COLO668 (cell line): ENCODE measurements at regions not wholly inside any gene's neighbourhood (a gene's known extent, or its start where the extent isn't known, plus 50 kb on each side); places are given as distances from the start of the nearest gene placed in this dataset.

Experiments
- DNase-seq: peaks from one replicate; lab custom pipeline; 2025; ENCODE audit not compliant: unreplicated experiment; lab: John Stamatoyannopoulos, UW

GRCh38 chr9:78595200-78595945 lies 298.4 kb downstream of the PSAT1 start:
- no peak for DNase-seq

GRCh38 chr9:78596346-78596745 lies 299.4 kb downstream of the PSAT1 start:
- no peak for DNase-seq

DNA sequence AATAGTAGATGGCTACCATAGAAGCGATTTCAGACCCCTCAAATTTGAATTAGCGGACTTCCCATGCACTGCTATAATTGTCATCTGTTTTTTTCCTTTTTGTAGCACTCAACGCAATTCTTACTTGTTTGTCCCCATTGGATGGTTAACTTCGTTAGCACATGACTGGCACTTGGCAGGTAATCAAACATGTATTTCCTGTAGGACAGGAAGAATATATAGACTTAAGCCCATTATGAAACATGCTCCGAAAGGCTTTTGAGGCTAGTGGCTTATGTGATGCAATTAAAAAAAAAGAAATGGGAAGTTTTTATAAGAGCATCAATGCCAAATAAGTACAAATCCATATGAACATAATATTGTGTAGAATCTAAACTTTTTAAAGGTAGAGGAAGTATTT lies 301.2 kb downstream of the PSAT1 start:
- no peak for DNase-seq

- no peak for DNase-seq
Observed at GRCh38 chr9:78599926-78600325, 303.0 kb downstream of the PSAT1 start.

GRCh38 chr9:78601957-78602565 lies 305.1 kb downstream of the PSAT1 start:
- peak; percentile 48 for DNase-seq

DNA sequence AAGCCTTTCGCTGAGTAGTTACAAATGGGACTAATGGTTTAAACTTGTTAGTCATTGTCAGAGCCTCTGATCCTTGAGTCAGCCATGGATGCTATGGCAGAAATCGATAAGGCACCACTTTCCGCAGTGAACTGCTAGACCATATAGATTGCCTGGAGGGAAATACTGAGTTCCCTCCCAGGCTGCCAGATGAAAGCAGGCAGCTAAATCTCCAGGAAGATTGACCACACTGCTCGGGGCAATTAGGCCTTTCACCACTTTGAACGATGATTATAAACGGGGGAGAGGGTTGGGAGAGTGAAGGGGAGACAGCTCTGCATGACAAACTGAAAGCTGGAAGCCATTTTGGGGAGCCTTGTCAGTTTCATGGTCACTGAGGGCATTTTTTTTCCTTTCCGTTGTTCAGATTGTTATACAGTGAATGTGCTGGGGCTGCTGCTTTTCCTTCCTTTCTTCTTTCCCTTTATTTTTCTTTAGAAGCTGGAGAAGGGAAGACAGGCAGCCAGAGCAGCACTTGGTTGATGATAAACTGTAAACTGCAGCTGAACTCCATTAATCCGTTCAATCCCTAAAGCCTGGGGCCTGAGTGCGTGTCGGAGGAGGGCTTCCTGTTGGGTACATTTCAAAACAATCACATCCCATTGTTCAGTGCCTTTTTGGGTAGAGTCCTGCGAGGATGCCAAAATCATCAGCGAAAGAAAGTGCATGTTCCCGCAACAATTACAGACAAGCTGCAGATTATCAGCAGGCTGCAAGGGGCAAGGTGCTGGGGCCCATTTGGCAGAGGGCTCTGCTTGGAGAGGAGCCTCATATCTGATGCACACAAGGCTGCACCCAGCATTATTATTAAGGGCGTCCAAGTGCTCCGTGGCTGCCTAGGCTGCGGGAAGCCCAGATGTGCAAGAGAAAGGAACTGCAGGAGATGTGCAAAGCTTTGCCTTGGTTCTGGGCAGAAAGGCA lies 308.4 kb downstream of the PSAT1 start:
- DNase-seq: no peak

GRCh38 chr9:78606001-78606379 lies 309.1 kb downstream of the PSAT1 start:
- DNase-seq: no peak

DNA sequence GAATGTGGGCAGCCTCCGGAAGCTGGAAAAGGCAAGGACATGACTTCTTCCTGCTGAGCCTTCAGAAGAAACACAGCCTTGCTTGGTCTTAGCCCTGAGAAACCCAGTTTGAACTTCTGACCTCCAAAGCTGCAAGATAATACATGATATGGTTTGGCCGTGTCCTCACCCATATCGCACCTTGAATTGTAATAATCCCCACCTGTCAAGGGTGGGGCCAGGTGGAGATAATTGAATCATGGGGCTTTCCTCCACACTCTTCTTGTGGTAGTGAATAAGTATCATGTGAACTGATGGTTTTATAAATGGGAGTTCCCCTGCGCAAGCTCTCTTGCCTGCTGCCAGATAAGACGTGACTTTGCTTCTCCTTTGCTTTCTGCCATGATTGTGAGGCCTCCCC lies 310.9 kb downstream of the PSAT1 start:
- DNase-seq: no peak

DNA sequence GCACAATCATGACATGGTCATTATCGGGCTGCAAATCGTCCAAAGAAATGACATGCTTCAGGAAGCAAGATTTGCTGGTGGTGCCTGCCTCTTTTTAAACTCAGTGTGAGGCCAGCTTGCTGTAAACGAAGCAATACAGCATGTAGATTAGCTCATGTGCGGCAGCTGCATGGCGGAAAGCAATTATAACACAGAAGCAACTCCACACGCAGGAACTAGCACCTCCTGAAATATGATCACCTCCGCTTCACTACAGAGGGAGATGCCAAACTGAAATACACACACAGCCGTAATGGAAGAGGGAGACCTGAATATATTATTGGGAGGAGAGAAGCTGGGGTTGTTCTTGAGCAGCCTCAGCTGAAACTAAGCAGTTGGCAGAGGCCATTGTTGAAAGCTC lies 312.5 kb downstream of the PSAT1 start:
- peak; percentile 25 for DNase-seq

DNA sequence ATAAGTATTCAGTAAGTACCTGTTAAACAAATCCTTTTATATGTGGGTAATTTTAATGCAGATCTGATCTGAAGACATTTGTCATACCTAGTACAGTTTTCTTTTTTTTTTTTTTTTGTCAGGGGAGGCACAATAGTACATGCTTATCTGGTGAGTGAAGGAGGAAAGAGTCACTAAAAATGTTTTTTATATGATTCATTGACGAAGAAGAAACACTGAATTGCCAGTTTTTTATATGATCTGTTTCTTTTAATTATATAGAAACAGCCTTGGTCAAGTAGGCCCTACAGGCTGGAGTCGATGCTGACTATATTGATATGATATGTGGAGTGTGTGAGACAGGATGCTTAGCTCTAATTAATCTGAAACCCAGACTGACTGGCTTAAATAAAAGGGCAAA lies 315.2 kb downstream of the PSAT1 start:
- DNase-seq: no peak

GRCh38 chr9:78613006-78613405 lies 316.1 kb downstream of the PSAT1 start:
- DNase-seq: no peak

GRCh38 chr9:78614892-78615291 lies 318.0 kb downstream of the PSAT1 start:
- no peak for DNase-seq

GRCh38 chr9:78615372-78615771 lies 318.4 kb downstream of the PSAT1 start:
- no peak for DNase-seq

DNA sequence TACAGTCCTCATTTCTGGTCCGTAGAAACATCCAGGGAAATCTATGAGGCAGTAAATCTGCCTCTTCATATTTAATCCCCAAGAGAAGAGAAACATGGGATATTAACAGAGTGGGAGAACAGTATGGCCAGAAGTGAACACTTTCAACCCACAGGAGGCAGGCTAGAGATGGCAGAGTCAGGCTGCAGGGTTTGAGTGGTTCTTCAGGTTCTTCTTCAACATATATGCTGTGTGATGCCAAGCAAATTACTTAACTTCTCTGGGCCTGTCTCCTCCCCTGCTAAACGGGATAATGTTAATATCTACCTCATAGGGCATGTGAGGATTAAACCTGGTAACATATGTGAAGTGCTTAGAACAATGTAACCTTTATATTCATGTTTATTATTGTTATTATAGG lies 321.8 kb downstream of the PSAT1 start:
- DNase-seq: no peak

- no peak for DNase-seq
Observed at GRCh38 chr9:78620303-78620702, 323.4 kb downstream of the PSAT1 start.

GRCh38 chr9:78620764-78621163 lies 323.8 kb downstream of the PSAT1 start:
- no peak for DNase-seq

DNA sequence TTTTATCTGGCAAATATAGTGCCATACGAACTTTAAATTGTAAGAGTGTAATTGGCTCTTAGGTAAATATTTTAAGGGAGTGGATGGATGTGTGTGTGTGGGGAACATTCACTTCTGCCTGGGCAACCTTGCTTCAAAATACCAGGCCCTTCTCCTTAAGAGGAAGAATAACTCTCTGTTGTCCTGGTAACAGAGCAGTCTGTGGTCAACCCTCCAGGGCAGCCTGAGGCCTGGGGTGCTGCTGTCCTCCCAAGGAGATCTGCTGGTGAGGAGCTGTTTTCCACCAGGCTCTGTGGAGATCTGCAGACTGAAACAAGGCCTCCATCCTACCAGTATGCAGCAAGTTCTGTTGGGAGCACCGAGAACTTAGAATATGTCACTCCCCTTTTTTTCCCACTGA lies 325.2 kb downstream of the PSAT1 start:
- no peak for DNase-seq

DNA sequence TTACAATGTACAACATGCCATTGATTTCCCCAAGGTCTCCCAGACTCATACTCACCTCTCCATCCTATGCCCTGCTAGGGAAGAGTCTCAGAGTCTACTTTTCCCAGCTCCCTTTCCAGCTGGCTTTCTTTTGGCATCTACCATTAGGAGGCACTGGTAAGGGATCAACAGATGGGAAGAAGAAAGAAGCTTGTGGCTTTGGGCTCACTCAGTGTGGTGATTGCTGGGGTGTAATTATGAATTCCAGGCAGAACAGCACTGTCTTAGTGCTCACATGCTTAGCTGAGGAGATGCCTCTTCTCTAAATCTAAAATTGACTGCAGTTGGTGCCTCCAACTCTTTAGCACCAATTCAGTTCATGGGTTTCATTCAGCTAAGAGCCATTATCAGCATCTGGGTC lies 330.0 kb downstream of the PSAT1 start:
- DNase-seq: no peak

DNA sequence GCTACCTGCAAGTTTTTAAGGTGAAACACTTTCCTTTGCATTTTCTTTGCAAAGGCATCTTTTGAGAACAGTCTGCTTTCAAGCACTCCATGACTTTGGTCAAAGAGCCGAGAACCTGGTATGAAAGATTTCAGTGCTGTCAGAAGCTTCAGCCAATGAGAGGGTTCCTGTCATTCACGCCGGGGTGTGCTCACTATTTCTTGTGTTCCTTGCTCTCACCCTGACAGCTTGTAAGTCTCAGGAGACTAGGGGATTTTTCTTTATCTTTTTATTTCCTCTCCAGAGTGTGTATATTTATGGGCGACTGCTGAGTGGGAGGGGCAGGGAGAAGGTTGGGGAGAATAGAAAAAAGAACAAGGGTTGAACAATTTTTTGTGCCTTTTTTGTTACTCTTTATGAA lies 334.0 kb downstream of the PSAT1 start:
- no peak for DNase-seq

- no peak for DNase-seq
Observed at GRCh38 chr9:78640728-78641127, 343.8 kb downstream of the PSAT1 start.

DNA sequence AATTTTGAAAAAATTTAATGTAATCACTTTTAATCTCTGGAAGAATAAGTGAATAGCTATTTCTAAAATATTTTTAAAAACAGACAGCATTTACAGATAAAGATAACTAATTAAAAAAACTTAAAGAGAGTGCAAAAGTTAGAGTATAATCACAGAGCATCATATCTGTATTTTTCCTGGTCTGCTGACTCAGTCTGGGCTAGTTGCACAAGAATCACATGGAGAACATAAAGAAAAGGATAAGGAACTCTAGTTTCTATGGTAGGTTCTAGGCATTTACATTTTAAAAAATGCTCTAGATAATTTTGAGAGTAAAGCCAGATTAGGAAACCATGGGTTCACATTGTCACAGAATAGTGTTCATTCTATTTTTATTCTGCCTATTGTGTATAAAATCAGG lies 347.4 kb downstream of the PSAT1 start:
- no peak for DNase-seq

- DNase-seq: no peak
Observed at GRCh38 chr9:78654324-78654723, 357.4 kb downstream of the PSAT1 start.
